ENCODE measurements at regions not wholly inside any gene's neighbourhood (a gene's known extent, or its start where the extent isn't known, plus 50 kb on each side); places are given as distances from the start of the nearest gene placed in this dataset.

GRCh38 chr1:95364546-95364945, 130.5 kb downstream of the RWDD3 start:
- CTCF ChIA-PET, result interaction anchor here (1.3 kb wide), 1 partner anchor 16 kb away, joined by 3 read pairs; no protein-coding TSS in a partner anchor
- H3K4me2 ChIP-seq, result no peak overlapping the region
- POLR2A ChIA-PET, result no interaction called here
- no peaks in the 10 kb centered on the region for H4K20me1 ChIP-seq (ENCODE audit: insufficient read depth)
- peaks cover 0 to 2% of the 10 kb centered on the region in 2 experiments; a peak in 1 of 4 replicates for H3K4me1 ChIP-seq (ENCODE audit: control insufficient read depth in 1 of 2, insufficient read depth in 2 of 2, low read depth in 1 of 2, low read length in 1 of 2)
- no peak overlapping the region for H3K9ac ChIP-seq
- H3F3A ChIP-seq (replicated peaks; ENCODE audit: insufficient read depth), result no peaks in the 10 kb centered on the region
- H3K9me2 ChIP-seq, result no peaks in the 10 kb centered on the region
- no peaks in the 10 kb centered on the region for H3K36me3 ChIP-seq (replicated peaks in 1 of 2; ENCODE audit: control insufficient read depth in 1 of 2, insufficient read depth in 2 of 2, low read length in 1 of 2)
- DNase-seq, result no peak
- WGBS (ENCODE audit: low lambda C conversion rate), result 13% methylated on average over 1 of the region's 1 CpG
- H2AFZ ChIP-seq (ENCODE audit: low read depth), result no peak overlapping the region
- H3K27me3 ChIP-seq (ENCODE audit: insufficient read depth), result no peaks in the 10 kb centered on the region
- no peak overlapping the region for H3K27ac ChIP-seq (ENCODE audit: low read depth in 2 of 2, low read length in 1 of 2)
- no peaks in the 10 kb centered on the region for H3K79me2 ChIP-seq (ENCODE audit: insufficient read depth)
- H3K9me3 ChIP-seq, result no peaks in the 10 kb centered on the region
- H3K4me3 ChIP-seq (ENCODE audit: low read depth in 2 of 2, low read length in 1 of 2), result no peak overlapping the region
- TF ChIP-seq TEAD4 (IDR thresholded peaks at IDR 0.05; ENCODE audit: borderline replicate concordance, insufficient read depth) (no peak), FOSL2 (IDR thresholded peaks at IDR 0.05; ENCODE audit: borderline replicate concordance, low read depth) (no peak), TAF1 (IDR thresholded peaks at IDR 0.05; ENCODE audit: borderline replicate concordance, low read depth, low read length) (no peak), RCOR1 (IDR thresholded peaks at IDR 0.05; ENCODE audit: low read length) (no peak), EZH2phosphoT487 (IDR thresholded peaks at IDR 0.05; ENCODE audit: borderline replicate concordance, low read depth) (no peak)
- TF ChIP-seq, protein P1, sequence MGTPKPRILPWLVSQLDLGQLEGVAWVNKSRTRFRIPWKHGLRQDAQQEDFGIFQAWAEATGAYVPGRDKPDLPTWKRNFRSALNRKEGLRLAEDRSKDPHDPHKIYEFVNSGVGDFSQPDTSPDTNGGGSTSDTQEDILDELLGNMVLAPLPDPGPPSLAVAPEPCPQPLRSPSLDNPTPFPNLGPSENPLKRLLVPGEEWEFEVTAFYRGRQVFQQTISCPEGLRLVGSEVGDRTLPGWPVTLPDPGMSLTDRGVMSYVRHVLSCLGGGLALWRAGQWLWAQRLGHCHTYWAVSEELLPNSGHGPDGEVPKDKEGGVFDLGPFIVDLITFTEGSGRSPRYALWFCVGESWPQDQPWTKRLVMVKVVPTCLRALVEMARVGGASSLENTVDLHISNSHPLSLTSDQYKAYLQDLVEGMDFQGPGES (IDR thresholded peaks at IDR 0.05; ENCODE audit: low read depth, low read length), result no peak

- H2AFZ ChIP-seq (ENCODE audit: low read depth), result no peak overlapping the region
- DNase-seq, result no peak
- H3K4me2 ChIP-seq, result no peak overlapping the region
- WGBS (ENCODE audit: low lambda C conversion rate), result 77% methylated on average over 3 of the region's 3 CpGs
- ChIA-PET CTCF (interaction anchor here (1.0 to 1.4 kb wide), 3 partner anchors 13 to 14 kb away, joined by 3 to 6 read pairs (median 3); no protein-coding TSS in a partner anchor), POLR2A (no interaction called here)
- no peaks in the 10 kb centered on the region for H3F3A ChIP-seq (replicated peaks; ENCODE audit: insufficient read depth)
- no peaks in the 10 kb centered on the region for H3K36me3 ChIP-seq (replicated peaks in 1 of 2; ENCODE audit: control insufficient read depth in 1 of 2, insufficient read depth in 2 of 2, low read length in 1 of 2)
- H3K9ac ChIP-seq, result no peak overlapping the region
- no peaks in the 10 kb centered on the region for H3K27me3 ChIP-seq (ENCODE audit: insufficient read depth)
- H3K9me3 ChIP-seq, result no peaks in the 10 kb centered on the region
- H4K20me1 ChIP-seq (ENCODE audit: insufficient read depth), result no peaks in the 10 kb centered on the region
- no peaks in the 10 kb centered on the region for H3K9me2 ChIP-seq
- H3K4me3 ChIP-seq (ENCODE audit: low read depth in 2 of 2, low read length in 1 of 2), result no peak overlapping the region
- TF ChIP-seq PBX3 (IDR thresholded peaks at IDR 0.05) (no peak), GATA2 (CRISPR knock-in tag; IDR thresholded peaks at IDR 0.05) (no peak)
- no peaks in the 10 kb centered on the region for H3K79me2 ChIP-seq (ENCODE audit: insufficient read depth)
- H3K27ac ChIP-seq (ENCODE audit: low read depth in 2 of 2, low read length in 1 of 2), result no peak overlapping the region
- peaks cover 0 to 2% of the 10 kb centered on the region in 2 experiments; a peak in 1 of 4 replicates for H3K4me1 ChIP-seq (ENCODE audit: control insufficient read depth in 1 of 2, insufficient read depth in 2 of 2, low read depth in 1 of 2, low read length in 1 of 2)
These were observed 132.5 kb downstream of the RWDD3 start for GRCh38 chr1:95366498-95366897.

- 18% methylated on average over 4 of the region's 4 CpGs for WGBS (ENCODE audit: low lambda C conversion rate)
- Histone ChIP-seq H3F3A (replicated peaks; ENCODE audit: insufficient read depth) (no peaks in the 10 kb centered on the region), H3K9me3 (no peaks in the 10 kb centered on the region), H3K27ac (ENCODE audit: low read depth in 2 of 2, low read length in 1 of 2) (no peak overlapping the region), H3K4me1 (ENCODE audit: control insufficient read depth in 1 of 2, insufficient read depth in 2 of 2, low read depth in 1 of 2, low read length in 1 of 2) (peaks cover 0 to 2% of the 10 kb centered on the region in 2 experiments; a peak in 1 of 4 replicates), H4K20me1 (ENCODE audit: insufficient read depth) (no peaks in the 10 kb centered on the region), H3K79me2 (ENCODE audit: insufficient read depth) (no peaks in the 10 kb centered on the region), H3K4me2 (no peak overlapping the region), H3K36me3 (replicated peaks in 1 of 2; ENCODE audit: control insufficient read depth in 1 of 2, insufficient read depth in 2 of 2, low read length in 1 of 2) (no peaks in the 10 kb centered on the region), H2AFZ (ENCODE audit: low read depth) (no peak overlapping the region), H3K27me3 (ENCODE audit: insufficient read depth) (no peaks in the 10 kb centered on the region), H3K4me3 (ENCODE audit: low read depth in 2 of 2, low read length in 1 of 2) (no peak overlapping the region), H3K9ac (no peak overlapping the region), H3K9me2 (no peaks in the 10 kb centered on the region)
- ChIA-PET POLR2A (no interaction called here), CTCF (interaction anchor here (1.4 to 1.6 kb wide), 2 partner anchors 22 to 27 kb away, joined by 3 to 4 read pairs; no protein-coding TSS in a partner anchor)
- DNase-seq, result no peak
- TF ChIP-seq JUND (IDR thresholded peaks at IDR 0.05) (no peak), POLR2AphosphoS5 (IDR thresholded peaks at IDR 0.05; ENCODE audit: low read depth, low read length) (no peak), FOXM1 (IDR thresholded peaks at IDR 0.05; ENCODE audit: low read depth) (no peak), YY1 (IDR thresholded peaks at IDR 0.05; ENCODE audit: low read depth) (no peak)
- TF ChIP-seq, protein P2, sequence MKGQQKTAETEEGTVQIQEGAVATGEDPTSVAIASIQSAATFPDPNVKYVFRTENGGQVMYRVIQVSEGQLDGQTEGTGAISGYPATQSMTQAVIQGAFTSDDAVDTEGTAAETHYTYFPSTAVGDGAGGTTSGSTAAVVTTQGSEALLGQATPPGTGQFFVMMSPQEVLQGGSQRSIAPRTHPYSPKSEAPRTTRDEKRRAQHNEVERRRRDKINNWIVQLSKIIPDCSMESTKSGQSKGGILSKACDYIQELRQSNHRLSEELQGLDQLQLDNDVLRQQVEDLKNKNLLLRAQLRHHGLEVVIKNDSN (IDR thresholded peaks at IDR 0.05; ENCODE audit: borderline replicate concordance, low read depth), result no peak
- TF ChIP-seq, protein P3, sequence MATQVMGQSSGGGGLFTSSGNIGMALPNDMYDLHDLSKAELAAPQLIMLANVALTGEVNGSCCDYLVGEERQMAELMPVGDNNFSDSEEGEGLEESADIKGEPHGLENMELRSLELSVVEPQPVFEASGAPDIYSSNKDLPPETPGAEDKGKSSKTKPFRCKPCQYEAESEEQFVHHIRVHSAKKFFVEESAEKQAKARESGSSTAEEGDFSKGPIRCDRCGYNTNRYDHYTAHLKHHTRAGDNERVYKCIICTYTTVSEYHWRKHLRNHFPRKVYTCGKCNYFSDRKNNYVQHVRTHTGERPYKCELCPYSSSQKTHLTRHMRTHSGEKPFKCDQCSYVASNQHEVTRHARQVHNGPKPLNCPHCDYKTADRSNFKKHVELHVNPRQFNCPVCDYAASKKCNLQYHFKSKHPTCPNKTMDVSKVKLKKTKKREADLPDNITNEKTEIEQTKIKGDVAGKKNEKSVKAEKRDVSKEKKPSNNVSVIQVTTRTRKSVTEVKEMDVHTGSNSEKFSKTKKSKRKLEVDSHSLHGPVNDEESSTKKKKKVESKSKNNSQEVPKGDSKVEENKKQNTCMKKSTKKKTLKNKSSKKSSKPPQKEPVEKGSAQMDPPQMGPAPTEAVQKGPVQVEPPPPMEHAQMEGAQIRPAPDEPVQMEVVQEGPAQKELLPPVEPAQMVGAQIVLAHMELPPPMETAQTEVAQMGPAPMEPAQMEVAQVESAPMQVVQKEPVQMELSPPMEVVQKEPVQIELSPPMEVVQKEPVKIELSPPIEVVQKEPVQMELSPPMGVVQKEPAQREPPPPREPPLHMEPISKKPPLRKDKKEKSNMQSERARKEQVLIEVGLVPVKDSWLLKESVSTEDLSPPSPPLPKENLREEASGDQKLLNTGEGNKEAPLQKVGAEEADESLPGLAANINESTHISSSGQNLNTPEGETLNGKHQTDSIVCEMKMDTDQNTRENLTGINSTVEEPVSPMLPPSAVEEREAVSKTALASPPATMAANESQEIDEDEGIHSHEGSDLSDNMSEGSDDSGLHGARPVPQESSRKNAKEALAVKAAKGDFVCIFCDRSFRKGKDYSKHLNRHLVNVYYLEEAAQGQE (IDR thresholded peaks at IDR 0.05; ENCODE audit: low read depth, low read length), result no peak
These were observed 134.2 kb downstream of the RWDD3 start for GRCh38 chr1:95368178-95368577.

Data from SK-N-SH (cell line).